GM21619 (cell line): ENCODE measurements at regions not wholly inside any gene's neighbourhood (a gene's known extent, or its start where the extent isn't known, plus 50 kb on each side); places are given as distances from the start of the nearest gene placed in this dataset.

Source experiments
- ATAC-seq: cut with Tn5 transposase; IDR thresholded peaks from one replicate; pipeline ENCODE4 v1.9.1; 2021; ENCODE audit not compliant: unreplicated experiment

- no peak for ATAC-seq
These were observed 171.6 kb upstream of the SATB2 start for GRCh38 chr2:199629301-199629700.

- ATAC-seq: no peak
These were observed 169.7 kb upstream of the SATB2 start for GRCh38 chr2:199627417-199627816.

GRCh38 chr2:199624958-199625357 lies 167.2 kb upstream of the SATB2 start:
- ATAC-seq: no peak

- ATAC-seq: no peak
These were observed 154.9 kb upstream of the SATB2 start for GRCh38 chr2:199612509-199613130.

- ATAC-seq: no peak
These were observed 150.2 kb upstream of the SATB2 start for GRCh38 chr2:199607914-199608313.

GRCh38 chr2:199606193-199606780 lies 148.5 kb upstream of the SATB2 start:
- no peak for ATAC-seq

GRCh38 chr2:199603721-199604291 lies 146.1 kb upstream of the SATB2 start:
- no peak for ATAC-seq

GRCh38 chr2:199602896-199603717 lies 145.4 kb upstream of the SATB2 start:
- no peak for ATAC-seq

- ATAC-seq: peak; percentile 46
These were observed 144.6 kb upstream of the SATB2 start for GRCh38 chr2:199602271-199602895.

- ATAC-seq: no peak
These were observed 138.8 kb upstream of the SATB2 start for GRCh38 chr2:199596549-199596948.

- no peak for ATAC-seq
These were observed 136.7 kb upstream of the SATB2 start for GRCh38 chr2:199594443-199594842.

GRCh38 chr2:199591826-199592225 lies 134.1 kb upstream of the SATB2 start:
- no peak for ATAC-seq

GRCh38 chr2:199590321-199591203 lies 132.8 kb upstream of the SATB2 start:
- no peak for ATAC-seq

GRCh38 chr2:199589306-199589705 lies 131.6 kb upstream of the SATB2 start:
- ATAC-seq: no peak

GRCh38 chr2:199588054-199588453 lies 130.3 kb upstream of the SATB2 start:
- no peak for ATAC-seq

- ATAC-seq: no peak
These were observed 128.9 kb upstream of the SATB2 start for GRCh38 chr2:199586646-199587045.

GRCh38 chr2:199583676-199584075 lies 125.9 kb upstream of the SATB2 start:
- no peak for ATAC-seq

- ATAC-seq: no peak
These were observed 124.2 kb upstream of the SATB2 start for GRCh38 chr2:199581935-199582360.

GRCh38 chr2:199581408-199581807 lies 123.7 kb upstream of the SATB2 start:
- ATAC-seq: no peak

- ATAC-seq: no peak
These were observed 117.7 kb upstream of the SATB2 start for GRCh38 chr2:199575416-199575815.
